Loucy (cell line): ENCODE measurements at regions not wholly inside any gene's neighbourhood (a gene's known extent, or its start where the extent isn't known, plus 50 kb on each side); places are given as distances from the start of the nearest gene placed in this dataset.

ENCODE experiments used
- CTCF ChIP-seq: fragments of 200-600 bp; sonication (generic); conservative IDR thresholded peaks from 2 replicates; pipeline ENCODE4 v1.5.1; 2014; ENCODE audit warnings: mild to moderate bottlenecking, antibody characterized with exemption, low read length
- EZH2phosphoT487 ChIP-seq: fragments of 200-600 bp; IDR thresholded peaks from 2 replicates; pipeline ENCODE4 v1.6.1; 2018; ENCODE audit warnings: antibody characterized with exemption, mild to moderate bottlenecking, moderate library complexity, borderline replicate concordance

- TF ChIP-seq CTCF (no peak), EZH2phosphoT487 (no peak)
Measured at GRCh38 chr22:23375031-23375827, 194.9 kb downstream of the BCR start.
